DND-41 (cell line): ENCODE measurements at regions not wholly inside any gene's neighbourhood (a gene's known extent, or its start where the extent isn't known, plus 50 kb on each side); places are given as distances from the start of the nearest gene placed in this dataset.

Source experiments
- ATAC-seq: fragments of 200-7000 bp; cut with Tn5 transposase; 3 replicates; pipeline ENCODE4 v1.9.1; 2021; ENCODE audit warnings: low read depth; ENCODE audit not compliant: insufficient read depth
- DNase-seq: peaks from one replicate; pipeline ENCODE4 v3.0.0-alpha.2; 2020
- H2AFZ ChIP-seq: 2 replicates; pipeline ENCODE4 v1.6.0; 2012; ENCODE audit warnings: low read depth, low read length
- H3K27ac ChIP-seq: 2 replicates; pipeline ENCODE4 v1.5.1; 2012; ENCODE audit warnings: low read length, inconsistent platforms
- H3K27me3 ChIP-seq: fragments of 200-600 bp; sonication (generic); 2 replicates; pipeline ENCODE4 v1.6.0; 2012; ENCODE audit warnings: low read length, mild to moderate bottlenecking, inconsistent platforms; ENCODE audit not compliant: insufficient read depth, poor library complexity
- H3K36me3 ChIP-seq: 2 replicates; pipeline ENCODE4 v1.5.1; 2012; ENCODE audit warnings: low read length, inconsistent platforms; ENCODE audit not compliant: insufficient read depth
- H3K4me1 ChIP-seq: 2 replicates; pipeline ENCODE4 v1.5.1; 2012; ENCODE audit warnings: mild to moderate bottlenecking, low read length; ENCODE audit not compliant: insufficient read depth
- H3K4me2 ChIP-seq: 2 replicates; pipeline ENCODE4 v1.6.0; 2012; ENCODE audit warnings: mild to moderate bottlenecking, moderate library complexity, low read length, inconsistent platforms; ENCODE audit not compliant: insufficient read depth
- H3K4me3 ChIP-seq, 2 experiments: fragments of 200-600 bp in 1 of 2; shearing (Covaris generic) in 1 of 2; 2 replicates each; pipeline ENCODE4 v1.5.1; 2012 to 2016; ENCODE audit warnings: inconsistent platforms in 2 of 2, low read length in 2 of 2, mild to moderate bottlenecking in 2 of 2, low read depth in 1 of 2, moderate library complexity in 1 of 2
- H3K79me2 ChIP-seq: 2 replicates; pipeline ENCODE4 v1.6.0; 2012; ENCODE audit warnings: low read length, inconsistent platforms; ENCODE audit not compliant: insufficient read depth
- H3K9ac ChIP-seq: 2 replicates; pipeline ENCODE4 v1.6.0; 2012; ENCODE audit warnings: low read depth, mild to moderate bottlenecking, inconsistent platforms, low read length, moderate library complexity
- H3K9me3 ChIP-seq: 2 replicates; pipeline ENCODE4 v1.5.1; 2012; ENCODE audit warnings: low read length, moderate library complexity, mild to moderate bottlenecking, inconsistent platforms; ENCODE audit not compliant: insufficient read depth, severe bottlenecking
- H4K20me1 ChIP-seq: 2 replicates; pipeline ENCODE4 v1.6.0; 2012; ENCODE audit warnings: low read length; ENCODE audit not compliant: insufficient read depth
- EZH2 ChIP-seq: IDR thresholded peaks from 3 replicates; pipeline ENCODE4 v1.6.1; 2012; ENCODE audit warnings: borderline replicate concordance, low read depth, mild to moderate bottlenecking, moderate library complexity, low read length, inconsistent platforms; ENCODE audit not compliant: severe bottlenecking
- TF ChIP-seq, protein P1 (sequence below): IDR thresholded peaks from 2 replicates; pipeline ENCODE4 v1.5.1; 2012; ENCODE audit warnings: borderline replicate concordance, low read length, moderate library complexity, mild to moderate bottlenecking; ENCODE audit not compliant: poor library complexity, severe bottlenecking; ENCODE audit errors: extremely low read depth

DNA sequence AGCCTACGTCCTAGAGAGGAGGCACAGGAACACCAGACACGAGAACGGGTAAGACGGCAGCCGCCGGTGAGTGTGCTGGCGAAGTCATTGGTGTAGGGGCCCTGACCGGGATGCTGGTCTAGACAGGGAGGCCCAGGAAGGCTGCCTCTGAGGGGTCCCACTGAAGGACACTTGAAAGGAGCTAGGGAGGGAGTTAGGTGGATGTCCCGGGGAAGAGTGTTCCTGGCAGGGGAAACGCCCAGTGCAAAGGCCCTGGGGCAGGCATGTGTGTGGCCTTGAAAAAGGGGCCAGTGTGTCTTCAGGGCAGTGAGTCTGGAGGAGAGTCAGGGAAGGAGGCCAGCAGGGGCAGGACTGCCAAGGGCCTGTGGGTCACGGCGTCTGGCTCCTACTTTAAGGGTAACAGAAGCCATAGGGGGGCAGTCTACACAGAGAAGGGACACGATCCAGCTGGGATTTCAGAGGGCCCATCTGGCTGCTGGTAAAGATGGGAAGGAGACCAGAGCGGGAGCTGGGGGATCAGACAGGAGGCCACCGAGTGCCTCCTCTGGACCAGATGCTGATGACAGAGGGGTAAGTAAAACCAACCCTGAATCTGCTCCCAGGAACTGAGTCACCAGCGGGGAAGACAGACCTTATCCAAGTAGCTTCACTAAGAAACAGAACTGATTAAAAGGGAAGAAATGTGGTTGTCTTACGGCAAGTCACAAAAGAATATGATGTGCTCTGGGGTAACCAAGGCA lies 115.9 kb downstream of the LITAF start:
- H3K27ac ChIP-seq, result no peak overlapping the region
- H3K4me2 ChIP-seq, result no peak overlapping the region
- no peak for ATAC-seq
- no peaks in the 10 kb centered on the region for H3K27me3 ChIP-seq
- H4K20me1 ChIP-seq, result no peaks in the 10 kb centered on the region
- no peak overlapping the region for H2AFZ ChIP-seq
- TF ChIP-seq, protein P1, sequence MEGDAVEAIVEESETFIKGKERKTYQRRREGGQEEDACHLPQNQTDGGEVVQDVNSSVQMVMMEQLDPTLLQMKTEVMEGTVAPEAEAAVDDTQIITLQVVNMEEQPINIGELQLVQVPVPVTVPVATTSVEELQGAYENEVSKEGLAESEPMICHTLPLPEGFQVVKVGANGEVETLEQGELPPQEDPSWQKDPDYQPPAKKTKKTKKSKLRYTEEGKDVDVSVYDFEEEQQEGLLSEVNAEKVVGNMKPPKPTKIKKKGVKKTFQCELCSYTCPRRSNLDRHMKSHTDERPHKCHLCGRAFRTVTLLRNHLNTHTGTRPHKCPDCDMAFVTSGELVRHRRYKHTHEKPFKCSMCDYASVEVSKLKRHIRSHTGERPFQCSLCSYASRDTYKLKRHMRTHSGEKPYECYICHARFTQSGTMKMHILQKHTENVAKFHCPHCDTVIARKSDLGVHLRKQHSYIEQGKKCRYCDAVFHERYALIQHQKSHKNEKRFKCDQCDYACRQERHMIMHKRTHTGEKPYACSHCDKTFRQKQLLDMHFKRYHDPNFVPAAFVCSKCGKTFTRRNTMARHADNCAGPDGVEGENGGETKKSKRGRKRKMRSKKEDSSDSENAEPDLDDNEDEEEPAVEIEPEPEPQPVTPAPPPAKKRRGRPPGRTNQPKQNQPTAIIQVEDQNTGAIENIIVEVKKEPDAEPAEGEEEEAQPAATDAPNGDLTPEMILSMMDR, result no peak
- TF ChIP-seq EZH2, result no peak
- no peaks in the 10 kb centered on the region for H3K4me1 ChIP-seq
- H3K4me3 ChIP-seq, result no peak overlapping the region
- H3K36me3 ChIP-seq, result no peaks in the 10 kb centered on the region
- no peaks in the 10 kb centered on the region for H3K79me2 ChIP-seq
- H3K9me3 ChIP-seq, result no peaks in the 10 kb centered on the region
- no peak overlapping the region for H3K9ac ChIP-seq
- no peak for DNase-seq

DNA sequence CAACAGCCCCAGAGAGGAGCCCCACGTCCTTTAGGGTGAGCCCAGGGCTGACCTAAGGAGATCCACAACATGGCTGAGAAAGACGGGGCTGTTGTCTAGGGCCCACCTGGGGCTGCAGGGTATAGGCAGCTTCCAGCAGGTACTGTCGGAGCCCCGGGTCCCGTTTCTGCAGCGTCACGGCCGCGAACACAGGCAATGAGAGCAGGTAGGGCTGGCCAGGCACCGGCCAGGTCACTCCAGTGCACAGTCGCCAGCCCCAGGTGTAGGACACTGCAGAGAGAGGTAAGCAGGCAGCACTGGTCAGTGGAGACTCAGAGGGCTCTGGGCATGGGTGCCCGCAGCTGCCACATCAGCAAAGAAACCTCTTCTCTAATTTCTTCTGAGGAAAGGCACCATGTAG lies 115.2 kb downstream of the LITAF start:
- DNase-seq, result no peak
- Histone ChIP-seq H3K4me2 (no peak overlapping the region), H2AFZ (no peak overlapping the region), H3K4me1 (no peaks in the 10 kb centered on the region), H3K9me3 (no peaks in the 10 kb centered on the region), H4K20me1 (no peaks in the 10 kb centered on the region), H3K4me3 (no peak overlapping the region), H3K27me3 (no peaks in the 10 kb centered on the region), H3K36me3 (no peaks in the 10 kb centered on the region), H3K9ac (no peak overlapping the region), H3K79me2 (no peaks in the 10 kb centered on the region), H3K27ac (no peak overlapping the region)
- no peak for ATAC-seq
- no peak for TF ChIP-seq EZH2
- TF ChIP-seq, protein P1, result no peak

DNA sequence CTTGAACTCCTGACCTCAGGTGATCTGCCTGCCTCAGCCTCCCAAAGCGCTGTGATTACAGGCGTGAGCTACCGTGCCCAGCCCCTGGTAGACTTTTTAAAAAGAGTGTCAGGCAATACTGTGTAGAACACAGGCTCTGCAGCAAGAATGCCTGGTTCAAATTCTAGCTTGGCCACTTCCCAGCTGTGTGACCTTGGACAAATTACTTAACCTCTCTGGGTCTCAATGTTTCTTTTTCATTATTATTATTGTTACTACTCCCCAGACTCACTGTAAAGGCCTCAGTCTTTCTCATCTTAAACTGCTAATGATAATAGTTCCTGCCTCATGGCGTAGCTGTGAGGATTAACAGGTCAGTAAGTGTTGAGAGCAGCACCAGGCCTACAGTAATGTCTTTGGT lies 114.3 kb downstream of the LITAF start:
- H3K36me3 ChIP-seq, result no peaks in the 10 kb centered on the region
- TF ChIP-seq, protein P1, result no peak
- no peak for TF ChIP-seq EZH2
- no peaks in the 10 kb centered on the region for H3K9me3 ChIP-seq
- H3K4me3 ChIP-seq, result no peak overlapping the region
- H3K79me2 ChIP-seq, result no peaks in the 10 kb centered on the region
- no peaks in the 10 kb centered on the region for H4K20me1 ChIP-seq
- H3K27me3 ChIP-seq, result no peaks in the 10 kb centered on the region
- H3K4me1 ChIP-seq, result no peaks in the 10 kb centered on the region
- DNase-seq (no peak), ATAC-seq (no peak)
- no peak overlapping the region for H3K27ac ChIP-seq
- no peak overlapping the region for H3K9ac ChIP-seq
- H2AFZ ChIP-seq, result no peak overlapping the region
- no peak overlapping the region for H3K4me2 ChIP-seq
